ENCODE measurements at regions not wholly inside any gene's neighbourhood (a gene's known extent, or its start where the extent isn't known, plus 50 kb on each side); places are given as distances from the start of the nearest gene placed in this dataset.
"Not testable (repeated sequence)": the region's sequence is repeated elsewhere in the genome, so short reads cannot be mapped to it uniquely, and the experiment has no call there.

DNA sequence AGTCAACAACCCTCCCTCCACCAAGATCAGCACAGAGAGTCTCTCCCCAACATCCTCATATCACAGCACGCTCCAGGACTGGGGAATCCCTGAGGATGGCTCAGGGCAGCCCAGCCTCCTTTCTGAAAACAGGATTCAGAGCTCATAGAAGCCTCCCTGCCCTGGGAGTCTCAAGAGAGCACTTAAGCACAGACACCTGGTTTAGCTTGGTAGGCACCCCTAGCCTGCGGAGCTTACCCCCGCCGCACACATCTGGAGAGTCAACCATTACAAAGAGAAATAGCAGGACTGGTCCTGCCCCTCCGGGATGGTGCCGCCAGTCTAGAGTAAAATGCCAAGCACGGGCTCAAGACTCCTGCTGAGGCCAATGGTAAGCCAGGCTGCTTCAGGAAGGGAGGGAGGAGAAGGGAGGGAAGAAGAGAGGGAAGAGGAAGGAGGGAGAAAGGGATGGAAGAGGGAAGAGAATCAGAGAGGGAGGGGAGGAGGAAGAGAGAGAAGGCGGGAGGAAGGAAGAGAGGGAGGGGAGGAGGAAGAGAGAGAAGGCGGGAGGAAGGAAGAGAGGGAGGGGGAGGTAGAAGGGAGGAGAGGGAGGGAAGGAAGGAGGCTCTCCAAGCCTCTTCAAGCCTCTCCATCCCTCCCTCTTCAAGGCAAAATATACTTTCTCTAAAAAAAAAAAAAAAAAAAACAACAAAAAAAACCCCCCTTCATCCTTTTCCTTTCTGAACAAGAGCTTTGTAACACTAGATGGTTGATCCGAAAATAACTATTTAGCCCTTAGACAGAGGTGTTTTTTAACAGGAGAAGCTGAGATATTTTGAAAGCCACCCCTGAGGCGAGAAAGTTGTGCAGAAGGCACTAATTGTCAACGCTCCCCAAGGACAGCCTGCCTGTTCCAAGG, 278.6 kb upstream of the TLE3 start:
- H3K4me3 ChIP-seq (ENCODE audit: low read depth, low read length) = no peak overlapping the region
- TF ChIP-seq, protein P1, sequence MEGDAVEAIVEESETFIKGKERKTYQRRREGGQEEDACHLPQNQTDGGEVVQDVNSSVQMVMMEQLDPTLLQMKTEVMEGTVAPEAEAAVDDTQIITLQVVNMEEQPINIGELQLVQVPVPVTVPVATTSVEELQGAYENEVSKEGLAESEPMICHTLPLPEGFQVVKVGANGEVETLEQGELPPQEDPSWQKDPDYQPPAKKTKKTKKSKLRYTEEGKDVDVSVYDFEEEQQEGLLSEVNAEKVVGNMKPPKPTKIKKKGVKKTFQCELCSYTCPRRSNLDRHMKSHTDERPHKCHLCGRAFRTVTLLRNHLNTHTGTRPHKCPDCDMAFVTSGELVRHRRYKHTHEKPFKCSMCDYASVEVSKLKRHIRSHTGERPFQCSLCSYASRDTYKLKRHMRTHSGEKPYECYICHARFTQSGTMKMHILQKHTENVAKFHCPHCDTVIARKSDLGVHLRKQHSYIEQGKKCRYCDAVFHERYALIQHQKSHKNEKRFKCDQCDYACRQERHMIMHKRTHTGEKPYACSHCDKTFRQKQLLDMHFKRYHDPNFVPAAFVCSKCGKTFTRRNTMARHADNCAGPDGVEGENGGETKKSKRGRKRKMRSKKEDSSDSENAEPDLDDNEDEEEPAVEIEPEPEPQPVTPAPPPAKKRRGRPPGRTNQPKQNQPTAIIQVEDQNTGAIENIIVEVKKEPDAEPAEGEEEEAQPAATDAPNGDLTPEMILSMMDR (IDR thresholded peaks at IDR 0.05; ENCODE audit: borderline replicate concordance, insufficient read depth, low read depth, low read length) = no peak

DNA sequence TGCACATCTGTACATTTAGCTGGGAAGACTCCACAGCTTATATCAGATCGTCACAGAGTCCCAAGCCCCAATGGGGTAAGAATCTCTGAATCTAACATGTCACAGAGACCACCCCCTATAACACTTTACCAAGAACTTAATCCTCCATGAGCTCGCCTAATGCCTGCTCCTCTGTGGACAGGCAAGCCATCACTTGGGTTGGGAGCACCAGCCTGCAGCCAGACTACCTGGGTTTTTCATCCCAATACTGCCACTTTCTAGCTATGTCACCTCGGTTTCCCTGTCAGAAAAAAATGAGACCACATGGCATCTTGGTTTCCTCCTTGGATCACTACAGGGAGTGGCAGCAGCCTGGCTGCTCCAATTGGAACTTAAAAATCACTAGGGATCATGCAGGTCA, 277.9 kb upstream of the TLE3 start:
- TF ChIP-seq, protein P1 (IDR thresholded peaks at IDR 0.05; ENCODE audit: borderline replicate concordance, insufficient read depth, low read depth, low read length) = no peak
- no peak overlapping the region for H3K4me3 ChIP-seq (ENCODE audit: low read depth, low read length)

DNA sequence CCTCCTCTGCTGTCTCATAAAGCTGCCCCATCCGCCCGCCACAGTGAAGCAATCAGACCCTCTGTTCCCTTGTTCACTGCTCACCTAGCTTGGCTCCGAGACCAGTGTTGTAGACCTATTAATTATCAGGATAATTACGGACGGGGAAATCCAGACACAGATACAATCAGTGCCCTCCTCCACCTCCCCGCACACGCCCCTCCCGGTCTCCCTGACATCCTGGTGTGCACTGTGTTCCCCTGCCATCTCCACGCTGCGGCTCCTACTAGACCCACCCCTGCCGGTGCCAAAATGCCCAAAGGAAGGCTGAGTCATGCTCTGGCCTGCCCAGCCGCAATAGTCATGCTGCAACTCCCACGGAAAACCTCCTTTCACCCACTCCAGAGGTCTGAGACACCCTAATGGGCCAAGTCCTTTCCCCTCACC, 277.3 kb upstream of the TLE3 start:
- TF ChIP-seq, protein P1 (IDR thresholded peaks at IDR 0.05; ENCODE audit: borderline replicate concordance, insufficient read depth, low read depth, low read length) = no peak
- no peak overlapping the region for H3K4me3 ChIP-seq (ENCODE audit: low read depth, low read length)

DNA sequence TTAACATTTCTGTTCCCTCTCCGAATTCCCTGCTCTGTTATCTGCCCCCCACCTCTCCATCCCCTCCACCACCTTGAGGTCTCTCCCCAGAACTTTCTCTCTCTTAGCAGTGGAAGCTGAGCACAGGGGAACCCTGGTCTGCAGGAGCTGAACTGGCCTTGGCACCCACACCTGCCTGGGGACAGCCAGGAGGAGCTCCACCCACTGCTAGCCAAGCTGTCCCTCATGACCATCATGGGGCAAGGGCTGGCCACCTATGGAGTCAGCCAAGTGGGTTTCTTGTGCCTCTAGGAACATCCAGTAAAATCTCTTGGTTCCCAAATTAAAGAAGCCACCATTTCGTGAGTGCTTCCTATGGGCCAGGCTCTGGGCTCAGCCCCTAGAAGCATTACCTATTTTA, 276.4 kb upstream of the TLE3 start:
- H3K4me3 ChIP-seq (ENCODE audit: low read depth, low read length) = no peak overlapping the region
- TF ChIP-seq, protein P1 (IDR thresholded peaks at IDR 0.05; ENCODE audit: borderline replicate concordance, insufficient read depth, low read depth, low read length) = no peak

DNA sequence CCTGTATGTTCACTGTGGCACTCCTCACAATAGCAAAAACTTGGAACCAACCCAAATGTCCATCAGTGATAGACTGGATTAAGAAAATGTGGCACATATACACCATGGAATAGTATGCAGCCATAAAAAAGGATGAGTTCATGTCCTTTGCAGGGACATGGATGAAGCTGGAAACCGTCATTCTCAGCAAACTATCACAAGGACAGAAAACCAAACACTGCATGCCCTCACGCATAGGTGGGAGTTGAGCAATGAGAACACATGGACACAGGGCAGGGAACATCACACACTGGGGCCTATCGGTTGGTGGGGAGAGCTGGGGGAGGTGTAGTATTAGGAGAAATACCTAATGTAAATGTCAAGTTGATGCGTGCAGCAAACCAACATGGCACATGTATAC, 275.7 kb upstream of the TLE3 start:
- not testable (repeated sequence) for H3K4me3 ChIP-seq (ENCODE audit: low read depth, low read length)

DNA sequence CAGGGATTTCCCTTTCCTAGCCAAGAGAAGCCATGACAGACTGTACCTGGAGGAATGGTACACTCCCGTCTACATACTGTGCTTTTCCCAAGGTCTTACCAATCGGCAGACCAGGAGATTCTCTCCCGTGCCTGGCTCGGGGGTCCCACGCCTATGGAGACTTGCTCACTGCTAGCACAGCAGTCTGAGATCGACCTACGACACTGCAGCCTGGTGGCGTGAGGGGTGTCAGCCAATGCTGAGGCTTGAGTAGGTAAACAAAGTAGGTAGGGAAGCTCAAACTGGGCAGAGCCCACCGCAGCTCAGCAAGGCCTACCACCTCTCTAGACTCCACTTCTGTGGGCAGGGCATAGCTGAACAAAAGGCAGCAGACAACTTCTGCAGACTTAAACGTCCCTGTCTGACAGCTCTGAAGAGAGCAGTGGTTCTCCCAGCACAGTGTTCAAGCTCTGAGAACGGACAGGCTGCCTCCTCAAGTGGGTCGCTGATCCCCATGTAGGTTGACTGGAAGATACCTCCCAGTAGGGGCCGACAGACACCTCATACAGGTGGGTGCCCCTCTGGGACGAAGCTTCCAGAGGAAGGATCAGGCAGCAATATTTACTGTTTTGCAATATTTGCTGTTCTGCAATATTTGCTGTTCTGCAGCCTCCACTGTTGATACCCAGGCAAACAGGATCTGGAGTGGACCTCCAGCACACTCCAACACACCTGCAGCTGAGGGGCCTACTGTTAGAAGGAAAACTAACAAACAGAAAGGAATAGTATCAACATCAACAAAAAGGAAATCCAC, 270.4 kb upstream of the TLE3 start:
- H3K4me3 ChIP-seq (ENCODE audit: low read depth, low read length) = not testable (repeated sequence)

DNA sequence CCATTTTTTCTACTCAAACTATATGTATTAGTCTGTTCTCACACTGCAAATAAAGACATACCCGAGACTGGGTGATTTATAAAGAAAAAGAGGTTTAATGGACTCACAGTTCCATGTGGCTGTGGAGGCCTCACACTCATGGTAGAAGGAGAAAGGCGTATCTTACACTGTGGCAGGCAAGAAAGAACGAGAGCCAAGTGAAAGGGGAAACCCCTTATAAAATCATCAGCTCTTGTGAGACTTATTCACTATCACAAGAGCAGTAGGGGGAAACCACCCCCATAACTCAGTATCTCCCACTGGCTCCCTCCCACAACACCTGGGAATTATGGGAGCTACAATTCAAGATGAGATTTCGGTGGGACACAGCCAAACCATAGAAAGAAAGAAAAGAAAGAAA, 266.3 kb upstream of the TLE3 start:
- H3K4me3 ChIP-seq (ENCODE audit: low read depth, low read length) = not testable (repeated sequence)

DNA sequence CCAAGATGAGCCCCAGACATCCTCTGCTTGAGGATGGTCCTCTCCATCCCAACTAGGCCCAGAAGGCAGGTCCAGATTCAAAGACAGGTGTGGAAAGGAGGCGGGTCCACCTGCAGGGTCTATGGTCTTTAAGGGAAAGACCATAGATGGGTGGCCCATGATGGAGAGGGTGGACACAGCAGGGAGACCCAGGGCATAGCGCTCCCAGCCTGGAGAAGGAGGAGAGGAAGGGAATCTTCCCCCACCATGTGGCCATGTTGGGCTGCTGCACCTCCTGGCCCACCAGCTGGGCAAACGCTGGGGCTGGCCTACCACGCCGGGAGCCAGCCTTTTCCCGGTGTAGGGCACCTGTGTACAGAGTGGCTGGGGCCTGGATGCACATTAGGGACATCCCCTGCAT, 265.2 kb upstream of the TLE3 start:
- TF ChIP-seq, protein P1 (IDR thresholded peaks at IDR 0.05; ENCODE audit: borderline replicate concordance, insufficient read depth, low read depth, low read length) = peak; percentile 70
- H3K4me3 ChIP-seq (ENCODE audit: low read depth, low read length) = no peak overlapping the region

All from GM12875 (cell line).